Neural cell (in vitro differentiated cells): ENCODE measurements at regions not wholly inside any gene's neighbourhood (a gene's known extent, or its start where the extent isn't known, plus 50 kb on each side); places are given as distances from the start of the nearest gene placed in this dataset.

Experiments used
- H2AFZ ChIP-seq: fragments of 200-600, 300-800 bp; sonication (generic), shearing (Covaris generic); 2 replicates; pipeline ENCODE4 v1.6.0; 2014; ENCODE audit warnings: low read depth, mild to moderate bottlenecking, antibody characterized with exemption, low read length, moderate library complexity
- H3F3A ChIP-seq: fragments of 200-600 bp; shearing (Covaris generic); 2 replicates; pipeline ENCODE4 v1.6.1; 2016; ENCODE audit warnings: mild to moderate bottlenecking, moderate library complexity, mixed read lengths, antibody characterized with exemption, low read length; ENCODE audit not compliant: insufficient read depth, poor library complexity, severe bottlenecking
- H3K27ac ChIP-seq: fragments of 200-600, 300-800 bp; sonication (generic), shearing (Covaris generic); 2 replicates; pipeline ENCODE4 v1.5.1; 2014; ENCODE audit warnings: mild to moderate bottlenecking, low read length, moderate library complexity
- H3K27me3 ChIP-seq: fragments of 300-800, 200-600 bp; sonication (generic), shearing (Covaris generic); 2 replicates; pipeline ENCODE4 v1.6.0; 2014; ENCODE audit warnings: mild to moderate bottlenecking, low read depth, low read length, moderate library complexity; ENCODE audit not compliant: insufficient read depth
- H3K36me3 ChIP-seq: fragments of 300-800, 200-600 bp; sonication (generic), shearing (Covaris generic); 2 replicates; pipeline ENCODE4 v1.5.1; 2014; ENCODE audit warnings: mild to moderate bottlenecking, antibody characterized with exemption, low read length, moderate library complexity; ENCODE audit not compliant: insufficient read depth
- H3K4me2 ChIP-seq: fragments of 300-800, 200-600 bp; sonication (generic), shearing (Covaris generic); 2 replicates; pipeline ENCODE4 v1.6.0; 2014; ENCODE audit warnings: mild to moderate bottlenecking, low read length
- H3K4me3 ChIP-seq: fragments of 300-800, 200-600 bp; sonication (generic), shearing (Covaris generic); 2 replicates; pipeline ENCODE4 v1.5.1; 2014; ENCODE audit warnings: mild to moderate bottlenecking, low read length, moderate library complexity
- H3K79me2 ChIP-seq: fragments of 200-600 bp; shearing (Covaris generic); replicated peaks from 2 replicates; pipeline ENCODE4 v1.6.0; 2014; ENCODE audit warnings: mild to moderate bottlenecking, low read length, moderate library complexity; ENCODE audit not compliant: insufficient read depth
- H3K9ac ChIP-seq: fragments of 300-800, 200-600 bp; sonication (generic), shearing (Covaris generic); 2 replicates; pipeline ENCODE4 v1.6.1; 2016; ENCODE audit warnings: mild to moderate bottlenecking, low read length, mixed read lengths
- H3K9me2 ChIP-seq: fragments of 200-600 bp; shearing (Covaris generic); 2 replicates; pipeline ENCODE4 v1.6.1; 2016; ENCODE audit warnings: mild to moderate bottlenecking, low read length, mixed read lengths; ENCODE audit not compliant: insufficient read depth
- H3K9me3 ChIP-seq: fragments of 200-600, 300-800 bp; sonication (generic), shearing (Covaris generic); 2 replicates; pipeline ENCODE4 v1.6.1; 2016; ENCODE audit warnings: mild to moderate bottlenecking, mixed run types, low read length, moderate library complexity, mixed read lengths
- H4K20me1 ChIP-seq: fragments of 200-600 bp; shearing (Covaris generic); 2 replicates; pipeline ENCODE4 v1.6.1; 2016; ENCODE audit warnings: mild to moderate bottlenecking, mixed run types; ENCODE audit not compliant: insufficient read depth
- EP300 ChIP-seq: fragments of 450-650 bp; conservative IDR thresholded peaks from 2 replicates; pipeline ENCODE4 v1.6.1; 2014; ENCODE audit warnings: antibody characterized with exemption, mild to moderate bottlenecking, moderate library complexity; ENCODE audit not compliant: poor library complexity, severe bottlenecking
- EZH2 ChIP-seq: fragments of 200-600, 300-800 bp; shearing (Covaris generic), sonication (generic); IDR thresholded peaks from 2 replicates; pipeline ENCODE4 v1.6.1; 2014; ENCODE audit warnings: antibody characterized with exemption, low read length, borderline replicate concordance, mild to moderate bottlenecking; ENCODE audit not compliant: insufficient read depth, poor library complexity, severe bottlenecking
- MXI1 ChIP-seq: fragments of 450-650 bp; conservative IDR thresholded peaks from 2 replicates; pipeline ENCODE4 v1.6.1; 2014; ENCODE audit warnings: antibody characterized with exemption, mild to moderate bottlenecking; ENCODE audit not compliant: poor library complexity, severe bottlenecking
- POLR2AphosphoS5 ChIP-seq: IDR thresholded peaks from 2 replicates; pipeline ENCODE4 v1.6.1; 2012
- RAD21 ChIP-seq: fragments of 450-650 bp; conservative IDR thresholded peaks from 2 replicates; pipeline ENCODE4 v1.6.1; 2014; ENCODE audit warnings: antibody characterized with exemption, mild to moderate bottlenecking, moderate library complexity
- SMC3 ChIP-seq: fragments of 450-650 bp; conservative IDR thresholded peaks from 2 replicates; pipeline ENCODE4 v1.6.1; 2014; ENCODE audit warnings: antibody characterized with exemption, mild to moderate bottlenecking, moderate library complexity; ENCODE audit not compliant: poor library complexity
- TAF1 ChIP-seq: IDR thresholded peaks from 2 replicates; pipeline ENCODE4 v1.6.1; 2012; ENCODE audit warnings: low read depth
- TF ChIP-seq, protein P1 (sequence below): fragments of 450-650 bp; IDR thresholded peaks from 2 replicates; pipeline ENCODE4 v1.5.1; 2014; ENCODE audit warnings: antibody characterized with exemption, mild to moderate bottlenecking, moderate library complexity; ENCODE audit not compliant: poor library complexity, severe bottlenecking
- TF ChIP-seq, protein P2 (sequence below): IDR thresholded peaks from 2 replicates; pipeline ENCODE4 v1.6.1; 2012; ENCODE audit warnings: borderline replicate concordance

DNA sequence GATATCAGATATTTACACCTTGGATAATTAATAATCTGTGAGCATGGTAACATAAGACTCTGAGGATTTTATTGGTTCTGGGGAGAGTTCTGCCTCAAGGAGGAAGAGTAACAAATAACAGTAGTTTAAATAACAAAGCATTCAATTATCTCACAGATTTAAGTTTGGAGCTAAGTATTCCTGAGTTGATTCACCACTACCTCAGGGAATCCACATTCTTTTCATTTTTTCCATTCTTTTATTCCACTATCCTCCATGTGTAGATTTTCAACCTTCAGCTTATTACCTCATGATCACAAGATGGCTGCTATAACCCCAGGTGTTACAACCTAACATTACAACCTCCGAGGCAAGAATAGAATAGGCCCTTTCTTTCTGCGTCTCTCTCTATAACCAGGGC, 252.2 kb upstream of the TOX3 start:
- Histone ChIP-seq H2AFZ (no peak overlapping the region), H3K27me3 (no peaks in the 10 kb centered on the region), H3K9me2 (no peaks in the 10 kb centered on the region), H3K9ac (no peak overlapping the region), H3K27ac (no peak overlapping the region), H3K4me2 (no peak overlapping the region), H3F3A (no peaks in the 10 kb centered on the region), H3K4me3 (no peak overlapping the region), H4K20me1 (no peaks in the 10 kb centered on the region), H3K9me3 (peaks cover 4% of the 10 kb centered on the region), H3K79me2 (no peaks in the 10 kb centered on the region), H3K36me3 (no peaks in the 10 kb centered on the region)
- TF ChIP-seq SMC3 (no peak), MXI1 (no peak)

DNA sequence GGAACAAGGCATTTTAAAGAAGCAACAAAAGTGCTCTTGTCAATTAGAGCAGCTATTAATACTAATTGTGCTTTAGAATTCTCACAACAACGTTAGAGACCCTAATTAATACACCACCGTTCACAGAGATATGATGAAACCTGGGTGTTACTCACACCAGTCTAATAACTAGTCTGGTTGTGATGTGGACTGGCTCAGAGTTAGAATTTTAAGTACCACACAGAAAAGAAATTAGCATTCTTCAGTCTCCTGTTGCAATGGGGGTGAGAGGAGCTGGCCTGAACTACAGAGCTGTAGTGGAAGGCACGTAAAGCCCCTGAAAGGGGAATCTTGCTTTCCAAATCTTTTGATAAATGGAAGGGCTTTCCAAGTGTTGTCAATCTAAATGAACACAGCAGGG, 240.8 kb upstream of the TOX3 start:
- H3K9ac ChIP-seq: no peak overlapping the region
- no peaks in the 10 kb centered on the region for H3K79me2 ChIP-seq
- H3K9me3 ChIP-seq: no peaks in the 10 kb centered on the region
- no peaks in the 10 kb centered on the region for H3K27me3 ChIP-seq
- no peak overlapping the region for H3K4me3 ChIP-seq
- H3K36me3 ChIP-seq: no peaks in the 10 kb centered on the region
- no peak overlapping the region for H3K4me2 ChIP-seq
- H4K20me1 ChIP-seq: no peaks in the 10 kb centered on the region
- no peak overlapping the region for H3K27ac ChIP-seq
- TF ChIP-seq POLR2AphosphoS5 (no peak), SMC3 (no peak), MXI1 (no peak)
- TF ChIP-seq, protein P1, sequence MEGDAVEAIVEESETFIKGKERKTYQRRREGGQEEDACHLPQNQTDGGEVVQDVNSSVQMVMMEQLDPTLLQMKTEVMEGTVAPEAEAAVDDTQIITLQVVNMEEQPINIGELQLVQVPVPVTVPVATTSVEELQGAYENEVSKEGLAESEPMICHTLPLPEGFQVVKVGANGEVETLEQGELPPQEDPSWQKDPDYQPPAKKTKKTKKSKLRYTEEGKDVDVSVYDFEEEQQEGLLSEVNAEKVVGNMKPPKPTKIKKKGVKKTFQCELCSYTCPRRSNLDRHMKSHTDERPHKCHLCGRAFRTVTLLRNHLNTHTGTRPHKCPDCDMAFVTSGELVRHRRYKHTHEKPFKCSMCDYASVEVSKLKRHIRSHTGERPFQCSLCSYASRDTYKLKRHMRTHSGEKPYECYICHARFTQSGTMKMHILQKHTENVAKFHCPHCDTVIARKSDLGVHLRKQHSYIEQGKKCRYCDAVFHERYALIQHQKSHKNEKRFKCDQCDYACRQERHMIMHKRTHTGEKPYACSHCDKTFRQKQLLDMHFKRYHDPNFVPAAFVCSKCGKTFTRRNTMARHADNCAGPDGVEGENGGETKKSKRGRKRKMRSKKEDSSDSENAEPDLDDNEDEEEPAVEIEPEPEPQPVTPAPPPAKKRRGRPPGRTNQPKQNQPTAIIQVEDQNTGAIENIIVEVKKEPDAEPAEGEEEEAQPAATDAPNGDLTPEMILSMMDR: no peak
- H3F3A ChIP-seq: no peaks in the 10 kb centered on the region
- H2AFZ ChIP-seq: no peak overlapping the region
- no peaks in the 10 kb centered on the region for H3K9me2 ChIP-seq

DNA sequence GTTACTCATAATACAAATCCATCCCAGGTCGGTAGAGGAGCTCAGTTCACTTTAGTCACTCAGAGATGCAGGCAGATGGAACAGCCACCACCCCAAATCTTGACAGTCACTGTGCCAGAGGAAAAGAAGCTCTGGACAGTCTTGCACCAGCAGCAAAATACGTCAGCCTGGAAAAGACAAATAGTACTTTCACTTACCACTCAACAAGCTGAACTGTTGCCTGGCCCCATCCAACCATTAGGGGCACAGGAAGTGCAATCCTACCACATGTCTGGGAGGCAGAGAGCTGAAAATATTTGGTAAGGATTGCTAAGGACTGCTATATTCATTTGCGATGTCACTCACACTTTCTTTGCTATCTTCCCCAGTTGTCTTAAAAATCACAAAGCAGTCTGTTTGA, 239.1 kb upstream of the TOX3 start:
- no peaks in the 10 kb centered on the region for H4K20me1 ChIP-seq
- H3K4me3 ChIP-seq: no peak overlapping the region
- no peak overlapping the region for H2AFZ ChIP-seq
- no peak overlapping the region for H3K27ac ChIP-seq
- no peak overlapping the region for H3K4me2 ChIP-seq
- no peaks in the 10 kb centered on the region for H3K79me2 ChIP-seq
- TF ChIP-seq TAF1 (no peak), EZH2 (no peak), EP300 (no peak), RAD21 (no peak), SMC3 (no peak), POLR2AphosphoS5 (no peak), MXI1 (no peak)
- TF ChIP-seq, protein P1: no peak
- TF ChIP-seq, protein P2, sequence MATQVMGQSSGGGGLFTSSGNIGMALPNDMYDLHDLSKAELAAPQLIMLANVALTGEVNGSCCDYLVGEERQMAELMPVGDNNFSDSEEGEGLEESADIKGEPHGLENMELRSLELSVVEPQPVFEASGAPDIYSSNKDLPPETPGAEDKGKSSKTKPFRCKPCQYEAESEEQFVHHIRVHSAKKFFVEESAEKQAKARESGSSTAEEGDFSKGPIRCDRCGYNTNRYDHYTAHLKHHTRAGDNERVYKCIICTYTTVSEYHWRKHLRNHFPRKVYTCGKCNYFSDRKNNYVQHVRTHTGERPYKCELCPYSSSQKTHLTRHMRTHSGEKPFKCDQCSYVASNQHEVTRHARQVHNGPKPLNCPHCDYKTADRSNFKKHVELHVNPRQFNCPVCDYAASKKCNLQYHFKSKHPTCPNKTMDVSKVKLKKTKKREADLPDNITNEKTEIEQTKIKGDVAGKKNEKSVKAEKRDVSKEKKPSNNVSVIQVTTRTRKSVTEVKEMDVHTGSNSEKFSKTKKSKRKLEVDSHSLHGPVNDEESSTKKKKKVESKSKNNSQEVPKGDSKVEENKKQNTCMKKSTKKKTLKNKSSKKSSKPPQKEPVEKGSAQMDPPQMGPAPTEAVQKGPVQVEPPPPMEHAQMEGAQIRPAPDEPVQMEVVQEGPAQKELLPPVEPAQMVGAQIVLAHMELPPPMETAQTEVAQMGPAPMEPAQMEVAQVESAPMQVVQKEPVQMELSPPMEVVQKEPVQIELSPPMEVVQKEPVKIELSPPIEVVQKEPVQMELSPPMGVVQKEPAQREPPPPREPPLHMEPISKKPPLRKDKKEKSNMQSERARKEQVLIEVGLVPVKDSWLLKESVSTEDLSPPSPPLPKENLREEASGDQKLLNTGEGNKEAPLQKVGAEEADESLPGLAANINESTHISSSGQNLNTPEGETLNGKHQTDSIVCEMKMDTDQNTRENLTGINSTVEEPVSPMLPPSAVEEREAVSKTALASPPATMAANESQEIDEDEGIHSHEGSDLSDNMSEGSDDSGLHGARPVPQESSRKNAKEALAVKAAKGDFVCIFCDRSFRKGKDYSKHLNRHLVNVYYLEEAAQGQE: no peak
- H3K27me3 ChIP-seq: no peaks in the 10 kb centered on the region
- H3F3A ChIP-seq: no peaks in the 10 kb centered on the region
- H3K36me3 ChIP-seq: no peaks in the 10 kb centered on the region
- no peaks in the 10 kb centered on the region for H3K9me3 ChIP-seq
- no peaks in the 10 kb centered on the region for H3K9me2 ChIP-seq
- no peak overlapping the region for H3K9ac ChIP-seq
